ENCODE measurements at regions not wholly inside any gene's neighbourhood (a gene's known extent, or its start where the extent isn't known, plus 50 kb on each side); places are given as distances from the start of the nearest gene placed in this dataset.

GRCh38 chrX:95350774-95351488 is 1333.7 kb upstream of the DIAPH2 start:
- no peaks in the 10 kb centered on the region for H3K27me3 ChIP-seq (ENCODE audit: low read length)

GRCh38 chrX:95367286-95367685 is 1317.4 kb upstream of the DIAPH2 start:
- no peak overlapping the region for H3K4me2 ChIP-seq (ENCODE audit: low read depth, low read length, poor library complexity, severe bottlenecking)
- no peak overlapping the region for H3K4me3 ChIP-seq (ENCODE audit: low read length)
- no peaks in the 10 kb centered on the region for H3K36me3 ChIP-seq (ENCODE audit: insufficient read depth, low read length)
- H3K9me2 ChIP-seq (replicated peaks; ENCODE audit: insufficient read depth, low read length): no peaks in the 10 kb centered on the region
- H3K4me1 ChIP-seq (ENCODE audit: low read length): no peaks in the 10 kb centered on the region
- no peak for DNase-seq
- no peak overlapping the region for H3K27ac ChIP-seq (ENCODE audit: low read length)
- H3K27me3 ChIP-seq (ENCODE audit: low read length): no peaks in the 10 kb centered on the region
- no peaks in the 10 kb centered on the region for H4K20me1 ChIP-seq (ENCODE audit: insufficient read depth, low read depth, low read length)
- peaks cover 35% of the 10 kb centered on the region for H3K9me3 ChIP-seq (ENCODE audit: low read length)
- H3K9ac ChIP-seq (ENCODE audit: low read length): no peak overlapping the region
- H2AFZ ChIP-seq (ENCODE audit: low read length): no peak overlapping the region
- H3K79me2 ChIP-seq (ENCODE audit: low read length): no peaks in the 10 kb centered on the region

More at GRCh38 chrX:95350774-95351488, 1333.7 kb upstream of the DIAPH2 start:
- Histone ChIP-seq H4K20me1 (ENCODE audit: insufficient read depth, low read depth, low read length) (no peaks in the 10 kb centered on the region), H3K9ac (ENCODE audit: low read length) (no peak overlapping the region), H3K4me1 (ENCODE audit: low read length) (no peaks in the 10 kb centered on the region), H3K36me3 (ENCODE audit: insufficient read depth, low read length) (no peaks in the 10 kb centered on the region), H2AFZ (ENCODE audit: low read length) (no peak overlapping the region), H3K9me3 (ENCODE audit: low read length) (no peaks in the 10 kb centered on the region), H3K27ac (ENCODE audit: low read length) (no peak overlapping the region), H3K4me2 (ENCODE audit: low read depth, low read length, poor library complexity, severe bottlenecking) (no peak overlapping the region), H3K79me2 (ENCODE audit: low read length) (no peaks in the 10 kb centered on the region), H3K4me3 (ENCODE audit: low read length) (no peak overlapping the region), H3K9me2 (replicated peaks; ENCODE audit: insufficient read depth, low read length) (no peaks in the 10 kb centered on the region)
- DNase-seq: no peak

GRCh38 chrX:95382799-95383198 is 1301.8 kb upstream of the DIAPH2 start:
- H3K9me2 ChIP-seq (replicated peaks; ENCODE audit: insufficient read depth, low read length): no peaks in the 10 kb centered on the region
- no peak overlapping the region for H3K4me3 ChIP-seq (ENCODE audit: low read length)
- H3K36me3 ChIP-seq (ENCODE audit: insufficient read depth, low read length): no peaks in the 10 kb centered on the region
- H3K79me2 ChIP-seq (ENCODE audit: low read length): no peaks in the 10 kb centered on the region
- DNase-seq: no peak
- H3K27ac ChIP-seq (ENCODE audit: low read length): no peak overlapping the region
- H3K27me3 ChIP-seq (ENCODE audit: low read length): no peaks in the 10 kb centered on the region
- H3K9ac ChIP-seq (ENCODE audit: low read length): no peak overlapping the region
- H4K20me1 ChIP-seq (ENCODE audit: insufficient read depth, low read depth, low read length): no peaks in the 10 kb centered on the region
- H3K9me3 ChIP-seq (ENCODE audit: low read length): no peaks in the 10 kb centered on the region; the same call in none of the 2 replicates
- no peak overlapping the region for H2AFZ ChIP-seq (ENCODE audit: low read length)
- H3K4me2 ChIP-seq (ENCODE audit: low read depth, low read length, poor library complexity, severe bottlenecking): no peak overlapping the region
- H3K4me1 ChIP-seq (ENCODE audit: low read length): no peaks in the 10 kb centered on the region

- Histone ChIP-seq H3K9me2 (replicated peaks; ENCODE audit: insufficient read depth, low read length) (no peaks in the 10 kb centered on the region), H3K9ac (ENCODE audit: low read length) (no peak overlapping the region), H3K79me2 (ENCODE audit: low read length) (no peaks in the 10 kb centered on the region), H3K36me3 (ENCODE audit: insufficient read depth, low read length) (no peaks in the 10 kb centered on the region), H3K9me3 (ENCODE audit: low read length) (no peaks in the 10 kb centered on the region; the same call in 1 of the 2 replicates), H3K4me1 (ENCODE audit: low read length) (no peaks in the 10 kb centered on the region), H3K4me3 (ENCODE audit: low read length) (no peak overlapping the region), H3K27me3 (ENCODE audit: low read length) (no peaks in the 10 kb centered on the region), H3K4me2 (ENCODE audit: low read depth, low read length, poor library complexity, severe bottlenecking) (no peak overlapping the region), H2AFZ (ENCODE audit: low read length) (no peak overlapping the region), H3K27ac (ENCODE audit: low read length) (no peak overlapping the region), H4K20me1 (ENCODE audit: insufficient read depth, low read depth, low read length) (no peaks in the 10 kb centered on the region)
- DNase-seq: no peak
Measured at GRCh38 chrX:95383778-95384177, 1300.9 kb upstream of the DIAPH2 start.

- H3K4me3 ChIP-seq (ENCODE audit: low read length): no peak overlapping the region
- no peak overlapping the region for H2AFZ ChIP-seq (ENCODE audit: low read length)
- no peaks in the 10 kb centered on the region for H3K36me3 ChIP-seq (ENCODE audit: insufficient read depth, low read length)
- H3K27me3 ChIP-seq (ENCODE audit: low read length): no peaks in the 10 kb centered on the region
- no peaks in the 10 kb centered on the region for H3K9me2 ChIP-seq (replicated peaks; ENCODE audit: insufficient read depth, low read length)
- DNase-seq: no peak
- no peak overlapping the region for H3K9ac ChIP-seq (ENCODE audit: low read length)
- no peaks in the 10 kb centered on the region for H3K4me1 ChIP-seq (ENCODE audit: low read length)
- H3K9me3 ChIP-seq (ENCODE audit: low read length): peaks cover 19% of the 10 kb centered on the region
- H3K4me2 ChIP-seq (ENCODE audit: low read depth, low read length, poor library complexity, severe bottlenecking): no peak overlapping the region
- H3K27ac ChIP-seq (ENCODE audit: low read length): no peak overlapping the region
- no peaks in the 10 kb centered on the region for H3K79me2 ChIP-seq (ENCODE audit: low read length)
- no peaks in the 10 kb centered on the region for H4K20me1 ChIP-seq (ENCODE audit: insufficient read depth, low read depth, low read length)
Measured at GRCh38 chrX:95427389-95427788, 1257.3 kb upstream of the DIAPH2 start.

GRCh38 chrX:95435198-95435597 is 1249.4 kb upstream of the DIAPH2 start:
- no peak overlapping the region for H3K4me3 ChIP-seq (ENCODE audit: low read length)
- no peaks in the 10 kb centered on the region for H3K27me3 ChIP-seq (ENCODE audit: low read length)
- DNase-seq: no peak
- peaks cover 16% of the 10 kb centered on the region for H3K9me3 ChIP-seq (ENCODE audit: low read length)
- H3K4me2 ChIP-seq (ENCODE audit: low read depth, low read length, poor library complexity, severe bottlenecking): no peak overlapping the region
- H3K27ac ChIP-seq (ENCODE audit: low read length): no peak overlapping the region
- H2AFZ ChIP-seq (ENCODE audit: low read length): no peak overlapping the region
- H3K36me3 ChIP-seq (ENCODE audit: insufficient read depth, low read length): no peaks in the 10 kb centered on the region
- H3K9me2 ChIP-seq (replicated peaks; ENCODE audit: insufficient read depth, low read length): no peaks in the 10 kb centered on the region
- no peaks in the 10 kb centered on the region for H3K79me2 ChIP-seq (ENCODE audit: low read length)
- no peak overlapping the region for H3K9ac ChIP-seq (ENCODE audit: low read length)
- H3K4me1 ChIP-seq (ENCODE audit: low read length): no peaks in the 10 kb centered on the region
- no peaks in the 10 kb centered on the region for H4K20me1 ChIP-seq (ENCODE audit: insufficient read depth, low read depth, low read length)

- Histone ChIP-seq H3K27me3 (ENCODE audit: low read length) (no peaks in the 10 kb centered on the region), H3K9me3 (ENCODE audit: low read length) (peaks cover 19% of the 10 kb centered on the region), H3K4me3 (ENCODE audit: low read length) (no peak overlapping the region), H3K36me3 (ENCODE audit: insufficient read depth, low read length) (no peaks in the 10 kb centered on the region), H3K27ac (ENCODE audit: low read length) (no peak overlapping the region), H2AFZ (ENCODE audit: low read length) (no peak overlapping the region), H3K79me2 (ENCODE audit: low read length) (no peaks in the 10 kb centered on the region), H3K9me2 (replicated peaks; ENCODE audit: insufficient read depth, low read length) (no peaks in the 10 kb centered on the region), H3K4me1 (ENCODE audit: low read length) (no peaks in the 10 kb centered on the region), H3K9ac (ENCODE audit: low read length) (no peak overlapping the region), H4K20me1 (ENCODE audit: insufficient read depth, low read depth, low read length) (no peaks in the 10 kb centered on the region), H3K4me2 (ENCODE audit: low read depth, low read length, poor library complexity, severe bottlenecking) (no peak overlapping the region)
- no peak for DNase-seq
Measured at GRCh38 chrX:95441836-95442235, 1242.8 kb upstream of the DIAPH2 start.

GRCh38 chrX:95484781-95485180 is 1199.9 kb upstream of the DIAPH2 start:
- H3K27ac ChIP-seq (ENCODE audit: low read length): no peak overlapping the region
- no peak overlapping the region for H2AFZ ChIP-seq (ENCODE audit: low read length)
- peaks cover 24% of the 10 kb centered on the region for H3K9me3 ChIP-seq (ENCODE audit: low read length)
- H3K9me2 ChIP-seq (replicated peaks; ENCODE audit: insufficient read depth, low read length): no peaks in the 10 kb centered on the region
- H3K4me2 ChIP-seq (ENCODE audit: low read depth, low read length, poor library complexity, severe bottlenecking): no peak overlapping the region
- no peaks in the 10 kb centered on the region for H3K79me2 ChIP-seq (ENCODE audit: low read length)
- DNase-seq: no peak
- no peaks in the 10 kb centered on the region for H3K4me1 ChIP-seq (ENCODE audit: low read length)
- H3K36me3 ChIP-seq (ENCODE audit: insufficient read depth, low read length): no peaks in the 10 kb centered on the region
- H3K4me3 ChIP-seq (ENCODE audit: low read length): no peak overlapping the region
- H3K9ac ChIP-seq (ENCODE audit: low read length): no peak overlapping the region
- H4K20me1 ChIP-seq (ENCODE audit: insufficient read depth, low read depth, low read length): no peaks in the 10 kb centered on the region
- H3K27me3 ChIP-seq (ENCODE audit: low read length): no peaks in the 10 kb centered on the region

Measured in Karpas-422 (cell line).